Fibroblast of lung (primary cell): ENCODE measurements at regions not wholly inside any gene's neighbourhood (a gene's known extent, or its start where the extent isn't known, plus 50 kb on each side); places are given as distances from the start of the nearest gene placed in this dataset.

Source experiments
- DNase-seq, 2 donors: peaks; one replicate each; pipeline versions ENCODE4 v3.0.0 to v3.0.0-alpha.2; 2010; ENCODE audit warnings: low read depth in 2 of 2
- H2AFZ ChIP-seq: 2 replicates; pipeline ENCODE4 v1.5.1; 2012; ENCODE audit warnings: low read length, control low read depth, inconsistent platforms
- H3K27ac ChIP-seq: 2 replicates; pipeline ENCODE4 v1.5.1; 2011; ENCODE audit warnings: low read length, control low read depth; ENCODE audit not compliant: insufficient read depth
- H3K27me3 ChIP-seq: 2 replicates; pipeline ENCODE4 v1.5.1; 2011; ENCODE audit warnings: mild to moderate bottlenecking, low read length; ENCODE audit not compliant: control insufficient read depth, insufficient read depth
- H3K36me3 ChIP-seq: 2 replicates; pipeline ENCODE4 v1.5.1; 2011; ENCODE audit warnings: low read length; ENCODE audit not compliant: control insufficient read depth, insufficient read depth
- H3K4me1 ChIP-seq: 2 replicates; pipeline ENCODE4 v1.5.1; 2011; ENCODE audit warnings: low read length; ENCODE audit not compliant: control insufficient read depth, insufficient read depth; ENCODE audit errors: extremely low read depth
- H3K4me2 ChIP-seq: 2 replicates; pipeline ENCODE4 v1.5.1; 2011; ENCODE audit warnings: low read length, control low read depth; ENCODE audit not compliant: insufficient read depth; ENCODE audit errors: extremely low read depth
- H3K4me3 ChIP-seq, 4 experiments: fragments of 200-600 bp in 1 of 4; sonication (generic) in 1 of 4; replicated peaks in 1 of 4; 2 replicates each; pipeline ENCODE4 v1.5.1; 2011 to 2016; ENCODE audit warnings: low read length in 4 of 4, low read depth in 3 of 4, mild to moderate bottlenecking in 3 of 4, control low read depth in 2 of 4, inconsistent platforms in 1 of 4, mixed read lengths in 1 of 4; ENCODE audit not compliant: insufficient read depth in 1 of 4; ENCODE audit errors: control extremely low read depth in 1 of 4
- H3K79me2 ChIP-seq: 2 replicates; pipeline ENCODE4 v1.5.1; 2012; ENCODE audit warnings: mild to moderate bottlenecking, low read length, inconsistent platforms; ENCODE audit not compliant: control insufficient read depth, insufficient read depth
- H3K9ac ChIP-seq: 2 replicates; pipeline ENCODE4 v1.5.1; 2011; ENCODE audit warnings: mild to moderate bottlenecking, low read length, control low read depth; ENCODE audit not compliant: insufficient read depth
- H3K9me3 ChIP-seq: 2 replicates; pipeline ENCODE4 v1.5.1; 2012; ENCODE audit warnings: low read depth, low read length; ENCODE audit not compliant: control insufficient read depth, insufficient read depth
- H4K20me1 ChIP-seq: 2 replicates; pipeline ENCODE4 v1.5.1; 2011; ENCODE audit warnings: low read length; ENCODE audit not compliant: control insufficient read depth, insufficient read depth; ENCODE audit errors: extremely low read depth
- CTCF ChIP-seq, 2 donors: IDR thresholded peaks in 1 of 2; conservative IDR thresholded peaks in 1 of 2; 1 replicate in 1 of 2; 2 replicates in 1 of 2; pipeline ENCODE4 v1.5.1; 2011 to 2012; ENCODE audit warnings: low read length in 2 of 2, control low read depth in 1 of 2, inconsistent platforms in 1 of 2, low read depth in 1 of 2, mild to moderate bottlenecking in 1 of 2
- EZH2 ChIP-seq: IDR thresholded peaks from 2 replicates; pipeline ENCODE4 v1.5.1; 2012; ENCODE audit warnings: low read length, control low read depth, mild to moderate bottlenecking; ENCODE audit errors: missing control alignments

DNA sequence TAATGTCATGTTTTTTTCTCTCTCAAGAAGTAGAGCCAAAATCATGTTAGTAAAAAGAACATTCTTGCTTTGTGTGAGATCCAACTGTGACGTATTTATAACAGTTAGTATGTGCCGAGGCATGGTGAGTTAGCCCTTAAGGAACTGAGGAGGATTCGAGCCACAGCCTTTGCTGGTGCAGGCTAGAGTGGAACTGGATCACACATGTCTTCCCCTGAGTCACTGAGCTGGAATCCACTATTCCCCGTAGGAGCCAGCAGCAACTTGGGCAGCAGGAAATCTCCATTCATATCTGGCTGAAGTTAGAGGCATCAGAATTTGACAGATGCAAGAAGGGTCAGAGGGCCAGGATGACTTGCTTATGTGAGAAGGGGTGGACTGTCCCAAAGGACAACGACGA, 144.6 kb upstream of the KIT start:
- H3K4me3 ChIP-seq = no peak overlapping the region
- H3K27me3 ChIP-seq = no peaks in the 10 kb centered on the region
- H3K4me2 ChIP-seq = no peak overlapping the region
- H3K9me3 ChIP-seq = no peaks in the 10 kb centered on the region
- H4K20me1 ChIP-seq = no peaks in the 10 kb centered on the region
- no peak overlapping the region for H3K9ac ChIP-seq
- H3K79me2 ChIP-seq = no peaks in the 10 kb centered on the region
- peak overlapping the region; percentile 52 for H3K27ac ChIP-seq
- peaks cover 15% of the 10 kb centered on the region for H3K4me1 ChIP-seq
- TF ChIP-seq EZH2 (no peak), CTCF (conservative IDR thresholded peaks at IDR 0.05 in 1 of 2, IDR thresholded peaks at IDR 0.05 in 1 of 2; ENCODE audit: low read depth in 1 of 2, low read length in 2 of 2) (no peak)
- H2AFZ ChIP-seq = no peak overlapping the region
- peak; percentile 76 to 83 for DNase-seq
- no peaks in the 10 kb centered on the region for H3K36me3 ChIP-seq

DNA sequence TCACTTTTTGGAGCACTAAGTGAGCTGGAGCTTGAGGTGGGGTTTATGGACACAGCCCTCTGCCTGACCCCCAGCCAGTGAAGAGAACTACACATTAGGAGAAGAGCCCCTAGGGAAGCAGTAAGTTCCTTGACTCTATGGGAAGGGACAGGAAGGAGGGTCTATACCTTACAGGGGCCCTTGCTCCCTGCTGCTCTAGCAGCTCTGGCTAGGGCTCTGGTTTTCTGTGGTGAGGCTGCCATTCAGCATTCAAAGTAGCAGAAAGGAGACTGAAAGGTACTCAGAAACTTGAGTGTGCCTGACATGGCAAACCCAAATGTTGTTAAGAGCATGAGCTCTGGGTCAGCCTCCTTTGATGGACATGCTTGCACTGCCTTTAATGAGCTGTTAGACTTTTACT, 144.0 kb upstream of the KIT start:
- Histone ChIP-seq H2AFZ (no peak overlapping the region), H3K4me2 (no peak overlapping the region), H3K4me3 (no peak overlapping the region), H4K20me1 (no peaks in the 10 kb centered on the region), H3K27ac (peak overlapping the region; percentile 52), H3K27me3 (no peaks in the 10 kb centered on the region), H3K4me1 (peaks cover 15% of the 10 kb centered on the region), H3K9me3 (no peaks in the 10 kb centered on the region), H3K79me2 (no peaks in the 10 kb centered on the region), H3K9ac (no peak overlapping the region), H3K36me3 (no peaks in the 10 kb centered on the region)
- DNase-seq = no peak
- TF ChIP-seq EZH2 (no peak), CTCF (conservative IDR thresholded peaks at IDR 0.05 in 1 of 2, IDR thresholded peaks at IDR 0.05 in 1 of 2; ENCODE audit: low read depth in 1 of 2, low read length in 2 of 2) (no peak)

GRCh38 chr4:54516556-54517215, 141.1 kb upstream of the KIT start:
- Histone ChIP-seq H3K27ac (no peak overlapping the region), H2AFZ (no peak overlapping the region), H3K4me2 (no peak overlapping the region), H3K79me2 (no peaks in the 10 kb centered on the region), H4K20me1 (no peaks in the 10 kb centered on the region), H3K36me3 (no peaks in the 10 kb centered on the region), H3K27me3 (no peaks in the 10 kb centered on the region), H3K9me3 (no peaks in the 10 kb centered on the region), H3K4me3 (no peak overlapping the region), H3K4me1 (peaks cover 15% of the 10 kb centered on the region), H3K9ac (no peak overlapping the region)
- DNase-seq = no peak
- no peak for TF ChIP-seq CTCF (conservative IDR thresholded peaks at IDR 0.05 in 1 of 2, IDR thresholded peaks at IDR 0.05 in 1 of 2; ENCODE audit: low read depth in 1 of 2, low read length in 2 of 2)
- TF ChIP-seq EZH2 = no peak
